WI38 (cell line): ENCODE measurements at regions not wholly inside any gene's neighbourhood (a gene's known extent, or its start where the extent isn't known, plus 50 kb on each side); places are given as distances from the start of the nearest gene placed in this dataset.
"Not testable (repeated sequence)": the region's sequence is repeated elsewhere in the genome, so short reads cannot be mapped to it uniquely, and the experiment has no call there.

Experiments
- H3K4me3 ChIP-seq: 2 replicates; pipeline ENCODE4 v1.5.1; 2011; ENCODE audit warnings: low read depth, mild to moderate bottlenecking, control low read depth, low read length
- TF ChIP-seq, protein P1 (sequence below): IDR thresholded peaks from 2 replicates; pipeline ENCODE4 v1.5.1; 2012; ENCODE audit warnings: low read depth, mild to moderate bottlenecking, control low read depth, low read length

DNA sequence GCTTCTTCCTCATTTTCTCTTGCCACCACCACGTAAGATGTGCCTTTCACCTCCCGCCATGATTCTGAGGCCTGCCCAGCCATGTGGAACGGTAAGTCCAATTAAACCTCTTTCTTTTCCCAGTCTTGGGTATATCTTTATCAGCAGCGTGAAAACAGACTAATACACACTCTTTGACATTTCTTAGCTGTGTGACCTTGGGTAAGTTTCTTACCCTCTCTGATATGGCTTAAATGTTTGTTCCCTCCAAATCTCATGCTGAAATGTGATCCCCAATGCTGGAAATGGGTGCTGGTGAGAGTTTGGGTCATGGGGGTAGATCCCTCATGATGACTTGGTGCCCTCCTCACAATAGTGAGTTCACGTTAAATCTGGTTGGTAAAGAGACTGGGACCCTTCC lies 188.8 kb upstream of the IRX4 start:
- H3K4me3 ChIP-seq: no peak overlapping the region
- TF ChIP-seq, protein P1, sequence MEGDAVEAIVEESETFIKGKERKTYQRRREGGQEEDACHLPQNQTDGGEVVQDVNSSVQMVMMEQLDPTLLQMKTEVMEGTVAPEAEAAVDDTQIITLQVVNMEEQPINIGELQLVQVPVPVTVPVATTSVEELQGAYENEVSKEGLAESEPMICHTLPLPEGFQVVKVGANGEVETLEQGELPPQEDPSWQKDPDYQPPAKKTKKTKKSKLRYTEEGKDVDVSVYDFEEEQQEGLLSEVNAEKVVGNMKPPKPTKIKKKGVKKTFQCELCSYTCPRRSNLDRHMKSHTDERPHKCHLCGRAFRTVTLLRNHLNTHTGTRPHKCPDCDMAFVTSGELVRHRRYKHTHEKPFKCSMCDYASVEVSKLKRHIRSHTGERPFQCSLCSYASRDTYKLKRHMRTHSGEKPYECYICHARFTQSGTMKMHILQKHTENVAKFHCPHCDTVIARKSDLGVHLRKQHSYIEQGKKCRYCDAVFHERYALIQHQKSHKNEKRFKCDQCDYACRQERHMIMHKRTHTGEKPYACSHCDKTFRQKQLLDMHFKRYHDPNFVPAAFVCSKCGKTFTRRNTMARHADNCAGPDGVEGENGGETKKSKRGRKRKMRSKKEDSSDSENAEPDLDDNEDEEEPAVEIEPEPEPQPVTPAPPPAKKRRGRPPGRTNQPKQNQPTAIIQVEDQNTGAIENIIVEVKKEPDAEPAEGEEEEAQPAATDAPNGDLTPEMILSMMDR: no peak

GRCh38 chr5:2070787-2071186 lies 188.1 kb upstream of the IRX4 start:
- H3K4me3 ChIP-seq: not testable (repeated sequence)

DNA sequence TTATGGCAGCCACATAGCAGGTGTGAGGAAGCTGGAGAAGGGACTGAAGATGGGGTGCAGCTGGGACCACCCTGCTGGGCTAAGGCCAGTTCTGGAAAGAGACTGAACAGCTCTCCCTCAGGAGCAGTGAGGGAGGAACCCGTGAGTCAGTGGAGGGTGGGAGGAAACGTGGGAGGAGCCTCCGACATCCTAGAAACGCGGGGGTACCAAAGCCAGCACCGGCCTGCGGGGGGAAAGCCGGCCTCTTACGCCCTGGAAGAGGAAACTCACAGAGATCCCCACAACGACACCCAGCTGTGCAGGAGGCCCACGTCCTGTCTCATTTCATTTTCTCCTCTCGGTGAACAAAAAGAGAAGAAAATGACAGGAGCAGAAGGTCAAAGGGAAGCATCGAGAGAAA lies 185.8 kb upstream of the IRX4 start:
- TF ChIP-seq, protein P1: no peak
- H3K4me3 ChIP-seq: no peak overlapping the region

DNA sequence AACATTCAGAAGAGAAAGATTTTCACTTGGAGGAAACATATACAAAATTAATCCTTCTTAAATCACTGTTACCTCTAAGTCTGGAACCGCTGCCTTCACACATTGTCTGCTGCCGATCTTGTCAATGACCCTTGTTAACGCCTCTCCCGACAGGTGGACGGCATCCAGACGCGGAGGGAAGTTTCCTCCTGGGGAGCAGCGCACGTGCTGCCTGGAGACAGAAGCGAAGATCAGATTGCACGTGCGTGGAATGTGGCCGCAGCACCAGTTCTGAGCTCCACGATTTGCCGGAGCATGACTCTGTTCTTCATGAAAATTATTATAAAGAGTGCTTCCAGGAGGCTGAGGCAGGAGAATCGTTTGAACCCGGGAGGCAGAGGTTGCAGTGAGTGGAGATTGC lies 183.6 kb upstream of the IRX4 start:
- H3K4me3 ChIP-seq: no peak overlapping the region
- TF ChIP-seq, protein P1: no peak

GRCh38 chr5:2063380-2063779 lies 180.7 kb upstream of the IRX4 start:
- not testable (repeated sequence) for H3K4me3 ChIP-seq

- no peak overlapping the region for H3K4me3 ChIP-seq
- TF ChIP-seq, protein P1: no peak
Observed at GRCh38 chr5:2052687-2053086, 170.0 kb upstream of the IRX4 start.

GRCh38 chr5:2049876-2050275 lies 167.2 kb upstream of the IRX4 start:
- TF ChIP-seq, protein P1: no peak
- no peak overlapping the region for H3K4me3 ChIP-seq

DNA sequence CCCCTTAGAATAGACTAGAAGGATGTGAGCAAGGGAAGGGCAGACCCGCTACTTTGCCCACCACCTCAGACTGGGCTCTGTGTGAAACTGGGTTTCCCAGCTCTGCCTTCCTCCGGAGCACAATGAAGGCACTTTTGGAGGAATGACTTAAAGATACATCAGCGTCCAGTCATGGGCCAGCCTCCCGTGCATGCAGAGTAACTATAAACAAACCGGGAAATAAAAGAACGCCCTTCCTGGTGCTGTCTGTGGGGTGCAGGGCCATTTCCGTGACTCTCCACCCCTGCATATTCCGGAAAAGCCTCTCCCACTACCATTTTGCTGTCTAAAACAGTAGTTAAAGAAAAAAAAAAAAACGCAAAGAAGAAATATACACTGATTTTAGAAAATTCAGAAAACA lies 165.9 kb upstream of the IRX4 start:
- no peak overlapping the region for H3K4me3 ChIP-seq
- TF ChIP-seq, protein P1: no peak

DNA sequence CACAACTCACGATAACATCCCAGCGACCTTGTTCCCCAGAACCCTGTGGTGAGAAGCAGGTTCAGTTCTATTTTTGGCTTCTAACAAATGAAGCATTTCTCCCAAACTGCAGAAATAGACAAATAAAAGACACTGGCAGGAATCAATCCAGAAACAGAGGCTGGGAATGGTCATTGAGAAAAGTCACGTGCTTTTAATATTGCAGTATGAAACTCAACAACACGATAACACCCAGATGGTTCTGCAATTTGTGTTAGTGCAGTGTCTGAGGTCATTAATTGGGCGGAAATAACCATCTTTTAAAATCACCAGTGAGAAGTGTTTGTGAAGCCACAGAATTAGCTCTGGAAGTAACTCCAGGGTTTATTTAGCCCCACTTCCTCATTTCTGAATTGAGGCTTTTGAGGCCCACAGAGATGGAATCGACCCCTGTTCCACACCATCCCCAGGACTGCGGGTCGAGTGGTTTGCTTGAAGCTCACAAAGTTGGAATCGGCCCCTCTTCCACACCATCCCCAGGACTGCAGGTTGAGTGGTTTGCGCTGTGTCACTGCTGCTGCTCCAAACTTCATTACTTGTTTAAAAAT lies 164.7 kb upstream of the IRX4 start:
- no peak overlapping the region for H3K4me3 ChIP-seq

More for the DNA sequence above, 164.7 kb upstream of the IRX4 start:
- TF ChIP-seq, protein P1: no peak
